Activated naive CD4-positive, alpha-beta T cell treated with anti-CD3 and anti-CD28 coated beads, Interleukin-2, amount 10 ng/mL, durations not matched to agents 7 days and 5 days (primary cell): ENCODE measurements at regions not wholly inside any gene's neighbourhood (a gene's known extent, or its start where the extent isn't known, plus 50 kb on each side); places are given as distances from the start of the nearest gene placed in this dataset.

Experiments used
- CTCF ChIA-PET: fragments of 350-600 bp; sonication (Branson Sonifier 250); formaldehyde crosslinking; loops from one replicate; lab custom pipeline; 2021; ENCODE audit warnings: antibody characterized with exemption; lab: Charles Lee
- DNase-seq: peaks from one replicate; pipeline ENCODE4 v3.0.0-alpha.2; 2020
- H3K27ac Mint-ChIP-seq: one replicate; pipeline ENCODE4 v1.8.0; 2021; ENCODE audit warnings: mild to moderate bottlenecking, moderate library complexity, mixed read lengths
- H3K27me3 Mint-ChIP-seq: one replicate; pipeline ENCODE4 v1.8.0; 2021; ENCODE audit warnings: mild to moderate bottlenecking, mixed read lengths
- H3K36me3 Mint-ChIP-seq: one replicate; pipeline ENCODE4 v1.8.0; 2021; ENCODE audit warnings: mixed read lengths
- H3K4me1 Mint-ChIP-seq: one replicate; pipeline ENCODE4 v1.8.0; 2021; ENCODE audit warnings: mixed read lengths
- H3K4me3 Mint-ChIP-seq: one replicate; pipeline ENCODE4 v1.8.0; 2021; ENCODE audit warnings: mild to moderate bottlenecking, moderate library complexity, mixed read lengths
- H3K9me3 Mint-ChIP-seq: one replicate; pipeline ENCODE4 v1.8.0; 2021; ENCODE audit warnings: mixed read lengths

- no peaks in the 10 kb centered on the region for H3K36me3 Mint-ChIP-seq
- no peaks in the 10 kb centered on the region for H3K9me3 Mint-ChIP-seq
- DNase-seq, result no peak
- CTCF ChIA-PET, result no interaction called here
- no peaks in the 10 kb centered on the region for H3K4me1 Mint-ChIP-seq
- peaks cover 3% of the 10 kb centered on the region for H3K27me3 Mint-ChIP-seq
- H3K27ac Mint-ChIP-seq, result no peak overlapping the region
- no peak overlapping the region for H3K4me3 Mint-ChIP-seq
Measured at GRCh38 chr1:34582356-34582755, 172.5 kb upstream of the GJB5 start.

- Mint-ChIP-seq H3K4me3 (no peak overlapping the region), H3K36me3 (no peaks in the 10 kb centered on the region), H3K4me1 (no peaks in the 10 kb centered on the region), H3K27ac (no peak overlapping the region), H3K9me3 (no peaks in the 10 kb centered on the region), H3K27me3 (peaks cover 3% of the 10 kb centered on the region)
- DNase-seq, result no peak
- CTCF ChIA-PET, result no interaction called here
Measured at GRCh38 chr1:34587761-34588160, 167.1 kb upstream of the GJB5 start.

- H3K4me1 Mint-ChIP-seq, result no peaks in the 10 kb centered on the region
- DNase-seq, result no peak
- peaks cover 3% of the 10 kb centered on the region for H3K27me3 Mint-ChIP-seq
- H3K4me3 Mint-ChIP-seq, result no peak overlapping the region
- CTCF ChIA-PET, result no interaction called here
- H3K27ac Mint-ChIP-seq, result no peak overlapping the region
- no peaks in the 10 kb centered on the region for H3K36me3 Mint-ChIP-seq
- no peaks in the 10 kb centered on the region for H3K9me3 Mint-ChIP-seq
Measured at GRCh38 chr1:34590211-34590623, 164.6 kb upstream of the GJB5 start.

- H3K4me3 Mint-ChIP-seq, result no peak overlapping the region
- no peaks in the 10 kb centered on the region for H3K36me3 Mint-ChIP-seq
- H3K27me3 Mint-ChIP-seq, result peaks cover 3% of the 10 kb centered on the region
- CTCF ChIA-PET, result no interaction called here
- H3K4me1 Mint-ChIP-seq, result no peaks in the 10 kb centered on the region
- H3K27ac Mint-ChIP-seq, result no peak overlapping the region
- no peaks in the 10 kb centered on the region for H3K9me3 Mint-ChIP-seq
- no peak for DNase-seq
Measured at GRCh38 chr1:34591751-34592629, 162.9 kb upstream of the GJB5 start.

- no peak overlapping the region for H3K4me3 Mint-ChIP-seq
- H3K36me3 Mint-ChIP-seq, result no peaks in the 10 kb centered on the region
- H3K27ac Mint-ChIP-seq, result no peak overlapping the region
- no peaks in the 10 kb centered on the region for H3K4me1 Mint-ChIP-seq
- H3K27me3 Mint-ChIP-seq, result peaks cover 7% of the 10 kb centered on the region
- CTCF ChIA-PET, result interaction anchor here (0.9 to 2.1 kb wide), 4 partner anchors 12 to 968 kb away, joined by 3 to 12 read pairs (median 4); no protein-coding TSS in a partner anchor
- DNase-seq, result peak; percentile 70
- no peaks in the 10 kb centered on the region for H3K9me3 Mint-ChIP-seq
Measured at GRCh38 chr1:34597877-34598514, 156.9 kb upstream of the GJB5 start.

GRCh38 chr1:34602907-34603306 is 151.9 kb upstream of the GJB5 start:
- DNase-seq, result no peak
- Mint-ChIP-seq H3K27ac (no peak overlapping the region), H3K27me3 (peaks cover 5% of the 10 kb centered on the region), H3K4me3 (no peak overlapping the region), H3K4me1 (no peaks in the 10 kb centered on the region), H3K36me3 (no peaks in the 10 kb centered on the region), H3K9me3 (no peaks in the 10 kb centered on the region)
- CTCF ChIA-PET, result no interaction called here

- DNase-seq, result no peak
- CTCF ChIA-PET, result interaction anchor here (0.7 kb wide), 1 partner anchor 316 kb away, joined by 4 read pairs; no protein-coding TSS in a partner anchor
- H3K4me1 Mint-ChIP-seq, result no peaks in the 10 kb centered on the region
- H3K4me3 Mint-ChIP-seq, result no peak overlapping the region
- no peak overlapping the region for H3K27ac Mint-ChIP-seq
- no peaks in the 10 kb centered on the region for H3K9me3 Mint-ChIP-seq
- peaks cover 3% of the 10 kb centered on the region for H3K27me3 Mint-ChIP-seq
- no peaks in the 10 kb centered on the region for H3K36me3 Mint-ChIP-seq
Measured at GRCh38 chr1:34603594-34603993, 151.3 kb upstream of the GJB5 start.

- no peaks in the 10 kb centered on the region for H3K4me1 Mint-ChIP-seq
- H3K27me3 Mint-ChIP-seq, result peaks cover 20% of the 10 kb centered on the region
- no peaks in the 10 kb centered on the region for H3K9me3 Mint-ChIP-seq
- no peak overlapping the region for H3K27ac Mint-ChIP-seq
- no peaks in the 10 kb centered on the region for H3K36me3 Mint-ChIP-seq
- CTCF ChIA-PET, result no interaction called here
- no peak for DNase-seq
- no peak overlapping the region for H3K4me3 Mint-ChIP-seq
Measured at GRCh38 chr1:34606504-34606903, 148.3 kb upstream of the GJB5 start.

GRCh38 chr1:34610063-34610462 is 144.8 kb upstream of the GJB5 start:
- CTCF ChIA-PET, result no interaction called here
- H3K9me3 Mint-ChIP-seq, result no peaks in the 10 kb centered on the region
- DNase-seq, result no peak
- H3K27ac Mint-ChIP-seq, result no peak overlapping the region
- no peak overlapping the region for H3K4me3 Mint-ChIP-seq
- no peaks in the 10 kb centered on the region for H3K36me3 Mint-ChIP-seq
- no peaks in the 10 kb centered on the region for H3K4me1 Mint-ChIP-seq
- peaks cover 21% of the 10 kb centered on the region for H3K27me3 Mint-ChIP-seq

- CTCF ChIA-PET, result no interaction called here
- no peak overlapping the region for H3K27ac Mint-ChIP-seq
- H3K4me3 Mint-ChIP-seq, result no peak overlapping the region
- DNase-seq, result no peak
- H3K4me1 Mint-ChIP-seq, result no peaks in the 10 kb centered on the region
- H3K27me3 Mint-ChIP-seq, result peaks cover 25% of the 10 kb centered on the region
- H3K36me3 Mint-ChIP-seq, result no peaks in the 10 kb centered on the region
- no peaks in the 10 kb centered on the region for H3K9me3 Mint-ChIP-seq
Measured at GRCh38 chr1:34611571-34611970, 143.3 kb upstream of the GJB5 start.

- DNase-seq, result no peak
- Mint-ChIP-seq H3K36me3 (no peaks in the 10 kb centered on the region), H3K4me1 (no peaks in the 10 kb centered on the region), H3K27me3 (peaks cover 26% of the 10 kb centered on the region), H3K27ac (no peak overlapping the region), H3K9me3 (no peaks in the 10 kb centered on the region), H3K4me3 (no peak overlapping the region)
- CTCF ChIA-PET, result no interaction called here
Measured at GRCh38 chr1:34612091-34612827, 142.6 kb upstream of the GJB5 start.

GRCh38 chr1:34617321-34618118 is 137.3 kb upstream of the GJB5 start:
- DNase-seq, result no peak
- Mint-ChIP-seq H3K27me3 (peaks cover 12% of the 10 kb centered on the region), H3K9me3 (no peaks in the 10 kb centered on the region), H3K36me3 (no peaks in the 10 kb centered on the region), H3K4me3 (no peak overlapping the region), H3K4me1 (no peaks in the 10 kb centered on the region), H3K27ac (no peak overlapping the region)
- CTCF ChIA-PET, result no interaction called here

- Mint-ChIP-seq H3K27me3 (peaks cover 12% of the 10 kb centered on the region), H3K36me3 (no peaks in the 10 kb centered on the region), H3K9me3 (no peaks in the 10 kb centered on the region), H3K4me3 (no peak overlapping the region), H3K27ac (no peak overlapping the region), H3K4me1 (no peaks in the 10 kb centered on the region)
- CTCF ChIA-PET, result no interaction called here
- no peak for DNase-seq
Measured at GRCh38 chr1:34618381-34618780, 136.5 kb upstream of the GJB5 start.

GRCh38 chr1:34619256-34619655 is 135.6 kb upstream of the GJB5 start:
- H3K27me3 Mint-ChIP-seq, result peaks cover 16% of the 10 kb centered on the region
- no peak for DNase-seq
- H3K9me3 Mint-ChIP-seq, result no peaks in the 10 kb centered on the region
- no peak overlapping the region for H3K27ac Mint-ChIP-seq
- H3K4me3 Mint-ChIP-seq, result no peak overlapping the region
- no peaks in the 10 kb centered on the region for H3K4me1 Mint-ChIP-seq
- CTCF ChIA-PET, result interaction anchor here (0.7 kb wide), 1 partner anchor 24 kb away, joined by 3 read pairs; no protein-coding TSS in a partner anchor
- H3K36me3 Mint-ChIP-seq, result no peaks in the 10 kb centered on the region
